Liver (tissue), 8 donors: ENCODE measurements at regions not wholly inside any gene's neighbourhood (a gene's known extent, or its start where the extent isn't known, plus 50 kb on each side); places are given as distances from the start of the nearest gene placed in this dataset.

Experiments
- DNase-seq: peaks from one replicate; pipeline ENCODE4 v3.0.0-alpha.2; 2017; ENCODE audit warnings: low spot score
- H3K27ac ChIP-seq, 2 donors: one replicate each; pipeline ENCODE4 v1.7.0; 2013; ENCODE audit warnings: inconsistent platforms in 2 of 2, low read length in 2 of 2, control low read depth in 1 of 2, low read depth in 1 of 2, mild to moderate bottlenecking in 1 of 2
- H3K27me3 ChIP-seq, 4 donors: one replicate each; pipeline versions ENCODE4 v1.6.1 to v1.7.0; 2013; ENCODE audit warnings: low read length in 3 of 4, inconsistent platforms in 1 of 4, mild to moderate bottlenecking in 1 of 4, moderate library complexity in 1 of 4; ENCODE audit not compliant: control insufficient read depth in 4 of 4, insufficient read depth in 4 of 4
- H3K36me3 ChIP-seq, 4 donors: one replicate each; pipeline versions ENCODE4 v1.6.1 to v1.7.0; 2013; ENCODE audit warnings: low read length in 3 of 4, mild to moderate bottlenecking in 3 of 4, low read depth in 1 of 4, moderate library complexity in 1 of 4; ENCODE audit not compliant: control insufficient read depth in 4 of 4, insufficient read depth in 3 of 4
- H3K4me1 ChIP-seq, 4 donors: one replicate each; pipeline versions ENCODE4 v1.6.1 to v1.7.0; 2013; ENCODE audit warnings: low read length in 3 of 4, mild to moderate bottlenecking in 3 of 4, moderate library complexity in 1 of 4; ENCODE audit not compliant: control insufficient read depth in 4 of 4, insufficient read depth in 4 of 4
- H3K4me3 ChIP-seq, 3 donors: one replicate each; pipeline versions ENCODE4 v1.6.1 to v1.7.0; 2013; ENCODE audit warnings: low read length in 3 of 3, control low read depth in 1 of 3, low read depth in 1 of 3, mild to moderate bottlenecking in 1 of 3
- H3K9ac ChIP-seq, 2 donors: one replicate each; pipeline ENCODE4 v1.7.0; 2013; ENCODE audit warnings: low read length in 2 of 2, mild to moderate bottlenecking in 2 of 2, moderate library complexity in 2 of 2, control low read depth in 1 of 2, low read depth in 1 of 2
- H3K9me3 ChIP-seq, 4 donors: one replicate each; pipeline versions ENCODE4 v1.6.1 to v1.7.0; 2013; ENCODE audit warnings: low read length in 3 of 4; ENCODE audit not compliant: control insufficient read depth in 4 of 4
- EGR1 ChIP-seq, 2 donors: IDR thresholded peaks; 2 replicates each; pipeline ENCODE4 v1.6.1; 2016 to 2018; ENCODE audit warnings: antibody characterized with exemption in 2 of 2, low read depth in 2 of 2
- FOXA1 ChIP-seq: IDR thresholded peaks from 2 replicates; pipeline ENCODE4 v1.6.1; 2016; ENCODE audit warnings: antibody characterized with exemption
- FOXA2 ChIP-seq: IDR thresholded peaks from 2 replicates; pipeline ENCODE4 v1.6.1; 2016; ENCODE audit warnings: antibody characterized with exemption
- GABPA ChIP-seq, 2 donors: IDR thresholded peaks in 1 of 2; conservative IDR thresholded peaks in 1 of 2; 2 replicates each; pipeline ENCODE4 v1.6.1; 2016; ENCODE audit warnings: antibody characterized with exemption in 2 of 2, mild to moderate bottlenecking in 1 of 2, moderate library complexity in 1 of 2
- HNF4A ChIP-seq, 2 donors: conservative IDR thresholded peaks; 2 replicates each; pipeline ENCODE4 v1.6.1; 2016; ENCODE audit warnings: antibody characterized with exemption in 2 of 2, mild to moderate bottlenecking in 2 of 2
- HNF4G ChIP-seq: IDR thresholded peaks from 2 replicates; pipeline ENCODE4 v1.6.1; 2016; ENCODE audit warnings: antibody characterized with exemption
- JUND ChIP-seq, 2 donors: IDR thresholded peaks; 2 replicates each; pipeline ENCODE4 v1.6.1; 2016; ENCODE audit warnings: antibody characterized with exemption in 2 of 2
- NR2F2 ChIP-seq: IDR thresholded peaks from 2 replicates; pipeline ENCODE4 v1.6.1; 2016; ENCODE audit warnings: antibody characterized with exemption
- RXRA ChIP-seq, 2 donors: IDR thresholded peaks; 2 replicates each; pipeline ENCODE4 v1.6.1; 2017 to 2018; ENCODE audit warnings: antibody characterized with exemption in 2 of 2, mild to moderate bottlenecking in 1 of 2
- SP1 ChIP-seq: IDR thresholded peaks from 2 replicates; pipeline ENCODE4 v1.6.1; 2018; ENCODE audit warnings: antibody characterized with exemption, mild to moderate bottlenecking
- TAF1 ChIP-seq: conservative IDR thresholded peaks from 2 replicates; pipeline ENCODE4 v1.6.1; 2016; ENCODE audit warnings: antibody characterized with exemption, mild to moderate bottlenecking
- YY1 ChIP-seq: IDR thresholded peaks from 2 replicates; pipeline ENCODE4 v1.6.1; 2016; ENCODE audit warnings: antibody characterized with exemption, mild to moderate bottlenecking
- WGBS: extraction: QIAGEN DNeasy Blood & Tissue Kit; methylation state at CpG from one replicate; pipeline ENCODE4 v1.1.7; 2013; 5-methylcytosine and 5-hydroxymethylcytosine counted together
- TF ChIP-seq, protein P1 (sequence below): IDR thresholded peaks from 2 replicates; pipeline ENCODE4 v1.6.1; 2016; ENCODE audit warnings: antibody characterized with exemption
- TF ChIP-seq, protein P2 (sequence below): IDR thresholded peaks from 2 replicates; pipeline ENCODE4 v1.6.1; 2016; ENCODE audit warnings: antibody characterized with exemption, mild to moderate bottlenecking
- TF ChIP-seq, protein P3 (sequence below): fragments of 150-350 bp; IDR thresholded peaks from 2 replicates; pipeline ENCODE4 v1.5.1; 2017; ENCODE audit warnings: improper control_type of control experiment, low read depth, low read length; ENCODE audit not compliant: missing input control
- TF ChIP-seq, protein P4 (sequence below): IDR thresholded peaks from 2 replicates; pipeline ENCODE4 v1.6.1; 2016; ENCODE audit warnings: antibody characterized with exemption
- donor health status: healthy.
- donor health status: healthy.
- donor health status: healthy.
- donor health status: healthy.
- donor health status: healthy.

DNA sequence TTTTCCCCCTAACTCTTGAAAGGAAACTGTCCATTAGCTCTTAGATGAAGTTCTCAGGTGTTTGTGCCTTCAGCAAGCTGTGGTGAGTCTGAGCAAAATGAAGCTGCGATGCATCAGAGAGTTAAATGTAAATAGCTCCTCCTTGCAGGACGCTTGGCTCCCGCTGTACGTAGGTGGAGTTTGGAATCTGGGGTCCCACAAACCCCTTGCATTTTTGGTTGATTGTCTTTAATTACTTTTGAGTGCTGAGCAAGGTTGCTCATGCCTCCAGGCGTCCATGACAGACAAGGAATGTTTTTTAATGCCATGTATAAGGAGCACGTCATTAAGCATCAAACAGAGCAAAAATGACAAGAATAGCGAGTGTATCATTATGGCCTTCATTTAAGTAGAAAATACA, 300.5 kb downstream of the TFAP2C start:
- DNase-seq: no peak
- Histone ChIP-seq H3K4me1 (peaks cover 4 to 9% (median 6%) of the 10 kb centered on the region in 4 donors), H3K27ac (no peak overlapping the region), H3K9me3 (no peaks in the 10 kb centered on the region), H3K36me3 (no peaks in the 10 kb centered on the region), H3K27me3 (peaks cover 6 to 30% (median 19%) of the 10 kb centered on the region in 4 donors), H3K4me3 (no peak overlapping the region), H3K9ac (no peak overlapping the region)
- TF ChIP-seq YY1: no peak
- no peak for TF ChIP-seq TAF1
- no peak for TF ChIP-seq JUND (IDR thresholded peaks at IDR 0.05)
- TF ChIP-seq, protein P1, sequence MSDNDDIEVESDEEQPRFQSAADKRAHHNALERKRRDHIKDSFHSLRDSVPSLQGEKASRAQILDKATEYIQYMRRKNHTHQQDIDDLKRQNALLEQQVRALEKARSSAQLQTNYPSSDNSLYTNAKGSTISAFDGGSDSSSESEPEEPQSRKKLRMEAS: no peak
- TF ChIP-seq HNF4A (conservative IDR thresholded peaks at IDR 0.05): no peak
- TF ChIP-seq FOXA1: no peak
- TF ChIP-seq, protein P2, sequence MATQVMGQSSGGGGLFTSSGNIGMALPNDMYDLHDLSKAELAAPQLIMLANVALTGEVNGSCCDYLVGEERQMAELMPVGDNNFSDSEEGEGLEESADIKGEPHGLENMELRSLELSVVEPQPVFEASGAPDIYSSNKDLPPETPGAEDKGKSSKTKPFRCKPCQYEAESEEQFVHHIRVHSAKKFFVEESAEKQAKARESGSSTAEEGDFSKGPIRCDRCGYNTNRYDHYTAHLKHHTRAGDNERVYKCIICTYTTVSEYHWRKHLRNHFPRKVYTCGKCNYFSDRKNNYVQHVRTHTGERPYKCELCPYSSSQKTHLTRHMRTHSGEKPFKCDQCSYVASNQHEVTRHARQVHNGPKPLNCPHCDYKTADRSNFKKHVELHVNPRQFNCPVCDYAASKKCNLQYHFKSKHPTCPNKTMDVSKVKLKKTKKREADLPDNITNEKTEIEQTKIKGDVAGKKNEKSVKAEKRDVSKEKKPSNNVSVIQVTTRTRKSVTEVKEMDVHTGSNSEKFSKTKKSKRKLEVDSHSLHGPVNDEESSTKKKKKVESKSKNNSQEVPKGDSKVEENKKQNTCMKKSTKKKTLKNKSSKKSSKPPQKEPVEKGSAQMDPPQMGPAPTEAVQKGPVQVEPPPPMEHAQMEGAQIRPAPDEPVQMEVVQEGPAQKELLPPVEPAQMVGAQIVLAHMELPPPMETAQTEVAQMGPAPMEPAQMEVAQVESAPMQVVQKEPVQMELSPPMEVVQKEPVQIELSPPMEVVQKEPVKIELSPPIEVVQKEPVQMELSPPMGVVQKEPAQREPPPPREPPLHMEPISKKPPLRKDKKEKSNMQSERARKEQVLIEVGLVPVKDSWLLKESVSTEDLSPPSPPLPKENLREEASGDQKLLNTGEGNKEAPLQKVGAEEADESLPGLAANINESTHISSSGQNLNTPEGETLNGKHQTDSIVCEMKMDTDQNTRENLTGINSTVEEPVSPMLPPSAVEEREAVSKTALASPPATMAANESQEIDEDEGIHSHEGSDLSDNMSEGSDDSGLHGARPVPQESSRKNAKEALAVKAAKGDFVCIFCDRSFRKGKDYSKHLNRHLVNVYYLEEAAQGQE: no peak
- WGBS: 21% methylated on average over 7 of the region's 7 CpGs

DNA sequence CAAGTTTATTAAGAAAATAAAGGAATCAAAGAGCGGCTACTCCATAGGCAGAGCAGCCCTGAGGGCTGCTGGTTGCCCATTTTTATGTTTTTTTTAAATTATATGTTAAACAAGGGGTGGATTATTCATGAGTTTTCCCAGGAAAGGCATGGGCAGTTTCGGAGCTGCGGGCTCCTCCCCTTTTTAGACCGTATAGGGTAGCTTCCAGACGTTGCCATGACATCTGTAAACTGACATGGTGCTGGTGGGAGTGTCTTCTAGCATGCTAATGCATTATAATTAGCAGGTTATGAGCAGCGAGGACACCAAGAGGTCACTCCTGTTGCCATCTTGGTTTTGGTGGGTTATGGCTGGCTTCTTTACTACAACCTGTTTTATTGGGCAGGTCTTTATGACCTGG, 301.8 kb downstream of the TFAP2C start:
- 70% methylated on average over 6 of the region's 6 CpGs for WGBS
- no peak for DNase-seq
- Histone ChIP-seq H3K4me1 (no peaks in the 10 kb centered on the region), H3K9me3 (no peaks in the 10 kb centered on the region), H3K27ac (no peak overlapping the region), H3K4me3 (no peak overlapping the region), H3K36me3 (no peaks in the 10 kb centered on the region), H3K9ac (no peak overlapping the region), H3K27me3 (peaks cover 2 to 24% (median 12%) of the 10 kb centered on the region in 4 donors)
- no peak for TF ChIP-seq RXRA (IDR thresholded peaks at IDR 0.05)
- no peak for TF ChIP-seq HNF4A (conservative IDR thresholded peaks at IDR 0.05)
- no peak for TF ChIP-seq FOXA2
- TF ChIP-seq, protein P3, sequence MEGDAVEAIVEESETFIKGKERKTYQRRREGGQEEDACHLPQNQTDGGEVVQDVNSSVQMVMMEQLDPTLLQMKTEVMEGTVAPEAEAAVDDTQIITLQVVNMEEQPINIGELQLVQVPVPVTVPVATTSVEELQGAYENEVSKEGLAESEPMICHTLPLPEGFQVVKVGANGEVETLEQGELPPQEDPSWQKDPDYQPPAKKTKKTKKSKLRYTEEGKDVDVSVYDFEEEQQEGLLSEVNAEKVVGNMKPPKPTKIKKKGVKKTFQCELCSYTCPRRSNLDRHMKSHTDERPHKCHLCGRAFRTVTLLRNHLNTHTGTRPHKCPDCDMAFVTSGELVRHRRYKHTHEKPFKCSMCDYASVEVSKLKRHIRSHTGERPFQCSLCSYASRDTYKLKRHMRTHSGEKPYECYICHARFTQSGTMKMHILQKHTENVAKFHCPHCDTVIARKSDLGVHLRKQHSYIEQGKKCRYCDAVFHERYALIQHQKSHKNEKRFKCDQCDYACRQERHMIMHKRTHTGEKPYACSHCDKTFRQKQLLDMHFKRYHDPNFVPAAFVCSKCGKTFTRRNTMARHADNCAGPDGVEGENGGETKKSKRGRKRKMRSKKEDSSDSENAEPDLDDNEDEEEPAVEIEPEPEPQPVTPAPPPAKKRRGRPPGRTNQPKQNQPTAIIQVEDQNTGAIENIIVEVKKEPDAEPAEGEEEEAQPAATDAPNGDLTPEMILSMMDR: no peak
- TF ChIP-seq GABPA (IDR thresholded peaks at IDR 0.05 in 1 of 2, conservative IDR thresholded peaks at IDR 0.05 in 1 of 2): no peak
- no peak for TF ChIP-seq NR2F2
- TF ChIP-seq YY1: no peak

DNA sequence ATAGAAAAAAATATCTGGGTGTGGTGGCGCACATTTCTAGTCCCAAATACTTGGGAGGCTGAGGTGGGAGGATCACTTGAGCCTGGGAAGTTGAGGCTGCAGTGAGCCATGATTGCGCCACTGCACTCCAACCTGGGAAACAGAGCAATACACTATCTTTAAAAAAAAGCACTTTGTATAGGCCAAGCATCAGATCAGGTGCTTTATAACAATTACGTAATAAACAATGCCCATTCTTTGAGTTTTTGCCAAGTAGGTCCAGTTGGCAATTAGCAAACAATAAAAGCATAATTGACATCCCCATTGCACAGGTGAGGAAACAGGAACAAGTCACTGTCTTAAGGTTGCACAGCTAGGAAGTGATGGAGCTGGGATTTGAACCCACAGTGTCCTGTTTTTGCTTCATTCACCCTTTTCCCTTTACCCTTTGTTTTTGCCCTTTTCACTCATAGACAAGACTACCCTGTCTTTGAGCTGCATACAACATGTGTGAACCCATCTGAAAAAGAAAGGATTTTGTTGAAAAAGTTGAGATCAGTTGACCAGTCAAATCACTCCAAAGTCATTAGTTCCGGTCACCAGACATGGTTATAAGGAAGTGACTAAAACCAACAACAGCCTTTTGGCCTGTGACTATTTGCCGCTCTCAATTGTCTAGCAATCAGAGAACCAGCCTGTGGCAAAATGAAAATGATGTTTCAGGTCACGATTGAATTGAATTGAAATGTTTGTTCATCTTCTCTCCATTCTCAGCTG, 303.6 kb downstream of the TFAP2C start:
- DNase-seq: no peak
- no peaks in the 10 kb centered on the region for H3K4me1 ChIP-seq
- H3K9ac ChIP-seq: no peak overlapping the region
- no peak overlapping the region for H3K27ac ChIP-seq
- H3K4me3 ChIP-seq: no peak overlapping the region
- H3K9me3 ChIP-seq: no peaks in the 10 kb centered on the region
- H3K36me3 ChIP-seq: no peaks in the 10 kb centered on the region
- peaks cover 2 to 11% (median 6%) of the 10 kb centered on the region in 4 donors for H3K27me3 ChIP-seq
- 82% methylated on average over 6 of the region's 6 CpGs for WGBS
- no peak for TF ChIP-seq SP1
- TF ChIP-seq, protein P4, sequence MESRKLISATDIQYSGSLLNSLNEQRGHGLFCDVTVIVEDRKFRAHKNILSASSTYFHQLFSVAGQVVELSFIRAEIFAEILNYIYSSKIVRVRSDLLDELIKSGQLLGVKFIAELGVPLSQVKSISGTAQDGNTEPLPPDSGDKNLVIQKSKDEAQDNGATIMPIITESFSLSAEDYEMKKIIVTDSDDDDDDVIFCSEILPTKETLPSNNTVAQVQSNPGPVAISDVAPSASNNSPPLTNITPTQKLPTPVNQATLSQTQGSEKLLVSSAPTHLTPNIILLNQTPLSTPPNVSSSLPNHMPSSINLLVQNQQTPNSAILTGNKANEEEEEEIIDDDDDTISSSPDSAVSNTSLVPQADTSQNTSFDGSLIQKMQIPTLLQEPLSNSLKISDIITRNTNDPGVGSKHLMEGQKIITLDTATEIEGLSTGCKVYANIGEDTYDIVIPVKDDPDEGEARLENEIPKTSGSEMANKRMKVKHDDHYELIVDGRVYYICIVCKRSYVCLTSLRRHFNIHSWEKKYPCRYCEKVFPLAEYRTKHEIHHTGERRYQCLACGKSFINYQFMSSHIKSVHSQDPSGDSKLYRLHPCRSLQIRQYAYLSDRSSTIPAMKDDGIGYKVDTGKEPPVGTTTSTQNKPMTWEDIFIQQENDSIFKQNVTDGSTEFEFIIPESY: no peak
- no peak for TF ChIP-seq HNF4G
- TF ChIP-seq FOXA1: no peak
- no peak for TF ChIP-seq FOXA2
- no peak for TF ChIP-seq HNF4A (conservative IDR thresholded peaks at IDR 0.05)
- no peak for TF ChIP-seq NR2F2
- TF ChIP-seq, protein P2: no peak
- TF ChIP-seq TAF1: no peak
- TF ChIP-seq EGR1 (IDR thresholded peaks at IDR 0.05; ENCODE audit: low read depth in 2 of 2): no peak
